GM10248 (cell line): ENCODE measurements at regions not wholly inside any gene's neighbourhood (a gene's known extent, or its start where the extent isn't known, plus 50 kb on each side); places are given as distances from the start of the nearest gene placed in this dataset.

Source experiments
- CTCF ChIA-PET: fragments of 300-600 bp; sonication (Branson Sonifier 250); formaldehyde crosslinking; extraction: SDS; loops from one replicate; lab custom pipeline; 2021; ENCODE audit warnings: antibody characterized with exemption; lab: Yijun Ruan, JAX
- POLR2A ChIA-PET: fragments of 350-650 bp; sonication (Branson Sonifier 250); formaldehyde crosslinking; extraction: SDS; loops from one replicate; lab custom pipeline; 2020; ENCODE audit warnings: antibody characterized with exemption; lab: Yijun Ruan, JAX
- DNase-seq: peaks from one replicate; pipeline ENCODE4 v3.0.0; 2012; ENCODE audit errors: extremely low spot score
- CTCF ChIP-seq: IDR thresholded peaks from 2 replicates; pipeline ENCODE4 v1.5.1; 2012; ENCODE audit warnings: mild to moderate bottlenecking, low read depth; ENCODE audit errors: extremely low read depth, missing control alignments, control extremely low read depth

- no peak for TF ChIP-seq CTCF
- ChIA-PET CTCF (interaction anchor here (1.0 kb wide), 1 partner anchor 10 kb away, joined by 3 read pairs; no protein-coding TSS in a partner anchor), POLR2A (no interaction called here)
- DNase-seq, result no peak
Measured at GRCh38 chr7:18189500-18190126, 162.0 kb upstream of the PRPS1L1 start.

GRCh38 chr7:18191341-18191740, 163.7 kb upstream of the PRPS1L1 start:
- POLR2A ChIA-PET, result no interaction called here
- CTCF ChIA-PET, result no interaction called here
- no peak for TF ChIP-seq CTCF
- DNase-seq, result no peak

GRCh38 chr7:18191862-18192625, 164.4 kb upstream of the PRPS1L1 start:
- TF ChIP-seq CTCF, result no peak
- no peak for DNase-seq
- POLR2A ChIA-PET, result no interaction called here
- CTCF ChIA-PET, result interaction anchor here (1.3 kb wide), 1 partner anchor 8 kb away, joined by 3 read pairs; no protein-coding TSS in a partner anchor

- POLR2A ChIA-PET, result no interaction called here
- CTCF ChIA-PET, result no interaction called here
- TF ChIP-seq CTCF, result no peak
- no peak for DNase-seq
Measured at GRCh38 chr7:18194616-18195015, 167.0 kb upstream of the PRPS1L1 start.

- no peak for TF ChIP-seq CTCF
- no peak for DNase-seq
- ChIA-PET POLR2A (no interaction called here), CTCF (interaction anchor here (0.9 kb wide), 1 partner anchor 78 kb away, joined by 3 read pairs; no protein-coding TSS in a partner anchor)
Measured at GRCh38 chr7:18196638-18197037, 169.0 kb upstream of the PRPS1L1 start.

- no peak for TF ChIP-seq CTCF
- POLR2A ChIA-PET, result no interaction called here
- no peak for DNase-seq
- CTCF ChIA-PET, result no interaction called here
Measured at GRCh38 chr7:18198868-18199267, 171.2 kb upstream of the PRPS1L1 start.
